HS-27A (cell line): ENCODE measurements at regions not wholly inside any gene's neighbourhood (a gene's known extent, or its start where the extent isn't known, plus 50 kb on each side); places are given as distances from the start of the nearest gene placed in this dataset.

Experiments used
- DNase-seq: peaks from one replicate; pipeline ENCODE4 v3.0.0-alpha.2; 2012; ENCODE audit warnings: low read depth, missing footprints

DNA sequence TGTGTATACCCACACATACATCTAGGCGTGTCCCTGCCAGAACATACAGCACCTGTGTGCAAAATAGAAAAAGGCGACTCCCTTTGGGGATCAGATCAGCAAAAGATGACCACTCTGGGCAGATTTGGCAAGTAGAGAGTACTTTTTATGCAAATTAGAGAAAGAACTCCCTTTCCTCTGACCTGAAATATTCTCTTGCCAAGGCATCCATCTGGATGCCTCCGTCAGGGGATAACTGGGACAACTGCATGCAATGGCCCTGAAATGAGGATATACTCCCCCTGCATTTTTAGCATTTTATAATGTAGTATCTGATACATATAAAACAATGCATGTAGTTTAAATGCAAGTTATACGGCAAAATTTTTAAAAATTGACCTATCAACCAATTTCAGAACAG is 247.7 kb downstream of the ICOS start:
- no peak for DNase-seq

DNA sequence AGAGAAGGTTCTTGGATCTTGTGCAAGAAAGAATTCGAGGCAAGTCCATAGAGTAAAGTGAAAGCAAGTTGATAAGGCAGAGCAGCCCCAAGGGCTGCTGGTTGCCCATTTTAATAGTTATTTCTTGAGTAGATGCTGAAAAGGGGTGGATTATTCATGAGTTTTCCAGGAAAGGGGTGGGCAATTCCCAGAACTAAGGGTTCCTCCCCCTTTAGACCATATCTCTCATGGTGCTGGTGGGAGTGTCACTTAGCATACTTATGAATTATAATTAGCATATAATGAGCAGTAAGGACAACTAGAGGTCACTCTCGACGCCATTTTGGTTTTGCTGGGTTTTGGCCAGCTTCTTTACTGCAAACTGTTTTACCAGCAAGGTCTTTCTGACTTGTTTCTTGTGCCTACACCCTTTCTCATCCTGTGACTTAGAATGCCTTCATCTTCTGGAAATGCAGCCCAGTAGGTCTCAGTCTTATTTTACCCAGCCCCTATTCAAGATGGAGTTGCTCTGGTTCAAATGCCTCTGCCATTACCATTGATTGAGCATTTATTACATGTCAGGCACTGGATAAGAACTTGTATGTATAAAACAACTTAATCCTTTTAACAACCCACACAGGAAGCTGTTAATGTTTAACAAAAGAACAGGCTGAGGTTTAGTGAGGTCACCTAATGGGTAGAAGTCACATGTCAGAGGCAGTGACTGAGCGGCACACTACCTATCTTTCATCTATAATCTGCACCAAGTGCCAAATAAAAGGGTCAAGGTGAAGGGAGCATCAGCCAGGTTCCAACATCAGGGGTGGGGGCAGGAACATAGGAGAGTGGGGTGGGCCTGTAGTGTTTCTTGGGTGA is 250.9 kb downstream of the ICOS start:
- DNase-seq = no peak

DNA sequence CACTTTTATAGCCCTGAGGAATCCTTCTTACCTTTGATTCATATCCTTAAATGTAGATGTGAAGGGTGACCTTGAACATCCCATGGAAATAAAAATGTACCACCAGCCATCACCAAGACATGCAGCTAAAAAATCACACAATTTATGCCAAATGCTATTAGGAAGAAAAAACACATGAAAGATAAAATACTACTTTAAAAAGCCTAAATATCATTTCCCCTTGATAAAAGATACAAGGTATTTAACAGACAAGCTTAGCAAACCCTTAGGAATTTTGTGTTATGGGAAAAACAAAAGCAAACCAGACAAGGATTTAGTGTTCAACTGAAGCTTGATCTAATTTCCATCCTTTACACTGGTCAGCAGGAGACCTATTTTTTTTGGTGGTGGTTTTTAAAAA is 255.0 kb downstream of the ICOS start:
- no peak for DNase-seq

DNA sequence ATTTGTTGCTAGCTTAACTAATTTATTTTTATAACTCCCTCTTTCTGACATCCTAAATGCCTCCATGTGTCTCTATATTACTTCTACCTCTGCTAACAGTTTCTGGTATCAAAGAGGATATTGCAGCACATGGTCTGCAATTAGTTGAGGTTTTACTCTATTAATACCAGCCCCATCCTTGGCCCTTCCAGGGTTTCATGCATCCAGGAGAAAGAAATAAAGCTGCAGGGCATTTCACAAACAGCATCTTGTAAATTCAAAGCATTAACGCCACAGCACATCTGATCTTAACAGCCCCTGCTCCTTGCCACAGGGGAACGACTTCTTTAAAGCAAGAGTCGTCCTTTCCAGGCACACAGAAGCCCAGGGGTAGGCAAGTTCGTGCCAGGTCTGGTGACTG is 258.9 kb downstream of the ICOS start:
- DNase-seq = no peak

DNA sequence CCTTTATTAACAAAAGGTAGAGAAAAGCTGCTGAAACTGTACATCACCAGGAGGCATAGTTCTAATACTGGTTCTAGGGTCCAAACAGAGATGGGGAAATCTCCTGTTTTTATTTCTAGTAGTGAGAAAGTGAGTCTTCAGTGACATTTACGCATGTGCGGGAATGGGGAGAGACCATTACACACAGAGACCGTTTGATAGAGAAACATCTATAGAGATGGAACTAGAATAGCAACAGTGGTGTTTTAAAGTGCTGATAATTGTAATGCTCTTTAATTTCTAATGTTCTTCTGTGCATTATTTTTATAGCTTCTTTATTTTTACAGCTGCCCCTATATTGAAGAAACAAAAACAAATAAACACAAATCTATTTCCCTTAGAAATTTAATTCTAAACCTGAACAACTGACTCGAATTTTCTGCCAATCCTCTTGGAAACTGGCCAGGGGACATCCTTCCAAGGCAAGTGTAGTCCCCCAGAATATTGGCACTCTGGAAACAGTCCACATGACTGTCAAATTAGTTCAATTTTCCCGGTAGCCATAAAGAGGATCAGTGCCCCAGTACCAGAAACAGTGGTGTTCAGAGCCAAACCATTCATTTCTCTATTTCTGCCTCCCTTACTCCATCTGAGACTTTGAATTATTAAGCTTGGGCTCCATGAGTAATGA is 260.9 kb downstream of the ICOS start:
- DNase-seq = no peak

DNA sequence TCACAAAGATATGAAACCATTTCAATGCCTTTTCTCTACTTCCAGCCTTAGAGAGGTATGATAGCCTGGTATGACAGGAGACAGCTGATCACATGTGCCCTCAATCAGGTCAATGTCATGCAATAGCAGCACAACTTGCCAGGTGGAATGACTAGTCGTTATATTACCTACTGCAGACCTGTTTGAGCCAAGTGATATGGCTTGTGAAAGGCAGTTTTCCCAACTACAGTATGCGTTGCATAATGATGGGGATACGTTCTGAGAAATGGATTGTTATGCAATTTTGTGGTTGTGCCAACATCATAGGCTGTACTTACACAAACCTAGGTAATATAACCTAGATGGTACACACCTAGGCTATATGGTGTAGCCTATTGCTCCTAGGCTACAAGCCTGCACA is 262.8 kb downstream of the ICOS start:
- no peak for DNase-seq

DNA sequence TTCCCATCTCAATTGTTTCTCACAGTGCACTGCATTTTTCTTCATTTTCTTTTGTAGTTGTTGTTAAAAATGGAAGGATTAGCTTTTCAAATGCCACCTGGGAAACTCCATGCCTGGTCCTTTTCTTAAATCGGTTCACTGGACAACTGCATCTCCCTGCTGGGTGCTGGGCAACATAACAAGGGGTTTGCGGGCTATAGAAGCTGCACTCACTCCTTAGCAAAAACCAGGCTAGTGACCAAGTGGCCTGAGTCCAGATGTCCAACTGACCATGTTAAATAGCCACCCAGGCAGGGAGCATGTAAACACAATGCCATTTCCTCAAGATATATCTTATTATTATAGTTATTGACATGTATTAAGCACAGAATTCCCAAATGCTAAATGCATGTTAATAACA is 264.9 kb downstream of the ICOS start:
- no peak for DNase-seq

DNA sequence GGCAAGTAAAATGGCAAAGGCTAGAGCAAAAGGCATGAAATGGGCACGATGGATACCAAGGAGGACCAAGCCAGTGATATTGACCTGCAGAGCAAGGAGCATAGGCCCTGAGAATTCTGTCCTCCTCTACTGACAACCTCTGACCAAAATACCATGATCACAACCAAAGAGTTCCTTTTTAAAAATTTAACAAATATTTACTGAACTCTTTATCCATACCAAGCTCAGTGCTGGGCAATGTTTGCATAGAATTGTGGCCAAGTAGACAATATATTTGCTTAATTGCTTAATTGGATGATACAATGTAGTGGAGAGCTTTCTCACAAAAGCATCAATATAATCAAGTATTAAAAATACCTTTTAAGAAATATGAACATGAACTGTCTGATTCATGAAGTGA is 265.7 kb downstream of the ICOS start:
- DNase-seq = no peak

DNA sequence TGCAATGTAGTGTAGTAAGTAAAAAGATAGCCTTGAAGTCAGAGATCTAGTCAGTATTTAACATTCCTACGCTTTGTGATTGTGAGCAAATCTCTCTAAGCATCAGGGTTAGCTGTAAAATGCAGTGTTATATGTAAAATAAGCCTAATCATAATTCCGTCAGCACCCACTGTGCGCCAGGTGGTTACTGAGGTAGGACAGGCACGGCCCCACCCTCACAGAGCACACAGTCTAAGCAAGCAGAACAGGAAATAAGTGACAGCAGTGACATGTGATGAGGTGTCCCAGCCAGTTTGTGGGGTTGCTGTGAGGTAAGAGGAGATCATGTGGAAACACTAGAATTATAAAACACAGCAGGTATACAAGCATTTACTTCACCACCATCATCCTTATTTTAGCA is 267.1 kb downstream of the ICOS start:
- DNase-seq = no peak

DNA sequence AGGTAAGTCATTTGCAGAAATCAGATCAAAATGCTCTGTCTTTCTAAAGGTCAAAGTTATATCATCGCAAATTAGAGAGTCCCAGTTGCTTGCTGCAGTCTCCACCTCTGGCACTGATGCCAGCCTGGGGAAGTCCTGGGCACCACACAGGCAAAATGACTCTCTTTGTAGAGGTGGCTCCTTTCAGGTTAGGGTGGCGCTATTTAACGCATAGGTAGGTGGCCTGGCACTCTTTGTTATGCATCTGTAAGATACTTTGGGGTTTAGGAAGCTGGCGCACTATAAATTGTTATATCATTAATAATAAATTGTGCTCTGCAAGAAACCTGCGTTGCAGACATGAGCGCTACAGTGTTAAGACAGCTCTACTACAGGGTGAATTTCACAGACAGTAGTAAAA is 268.5 kb downstream of the ICOS start:
- DNase-seq = no peak

DNA sequence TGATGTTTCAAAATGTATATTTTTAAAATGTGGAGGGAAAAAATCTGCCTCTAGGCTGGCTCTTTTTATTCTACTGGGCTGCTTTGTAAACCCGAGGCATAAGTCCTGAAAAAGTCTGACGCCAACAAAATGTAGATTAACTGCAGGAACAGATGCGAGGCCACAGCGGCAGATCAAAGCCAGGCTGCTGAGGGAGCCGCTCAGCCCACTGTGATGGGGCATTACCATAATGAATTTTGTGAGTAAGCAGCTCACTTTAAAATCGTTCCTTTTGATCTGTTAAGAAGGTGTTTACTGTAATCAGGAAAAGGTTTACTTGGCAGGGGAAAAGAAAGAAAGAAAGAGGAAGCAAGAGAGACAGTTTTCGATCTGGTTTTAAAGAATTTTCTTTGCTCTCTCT is 269.0 kb downstream of the ICOS start:
- no peak for DNase-seq

DNA sequence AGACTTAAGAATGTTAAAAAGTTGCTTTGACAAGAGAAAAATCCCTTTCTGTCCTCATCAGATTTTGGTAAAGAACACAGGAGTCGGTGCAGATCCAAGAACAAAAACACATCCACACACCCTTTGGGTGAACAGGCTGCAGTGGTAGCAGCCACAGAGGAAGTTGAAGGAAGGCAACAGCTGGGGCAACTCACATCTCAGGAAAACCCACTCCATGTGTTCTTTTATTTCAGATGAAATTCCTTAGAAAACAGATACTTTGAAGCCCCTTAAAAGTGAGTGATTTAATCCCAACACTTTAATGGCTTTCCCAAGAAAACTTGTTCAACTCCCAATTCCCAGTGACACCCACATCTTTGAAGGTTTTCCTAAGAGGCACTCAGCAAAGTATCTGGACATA is 271.3 kb downstream of the ICOS start:
- no peak for DNase-seq

DNA sequence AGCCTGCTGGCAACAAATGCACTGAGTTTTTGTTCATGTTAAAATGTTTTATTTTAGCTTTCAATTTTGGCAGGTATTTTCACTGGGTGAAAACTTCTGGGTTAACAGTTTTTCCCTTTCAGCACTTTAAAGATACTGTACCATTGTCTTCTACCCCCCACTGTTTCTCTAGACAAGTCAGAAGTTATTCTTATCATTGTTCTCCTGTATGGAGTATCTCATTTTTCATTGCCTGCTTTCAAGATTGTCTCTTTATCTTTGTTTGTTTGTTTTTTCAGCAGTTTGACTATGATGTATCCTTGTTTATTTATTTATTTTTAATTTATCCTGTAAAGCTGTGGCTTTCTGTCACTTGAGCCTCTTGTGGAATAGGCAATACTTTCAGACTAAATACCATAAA is 277.0 kb downstream of the ICOS start:
- no peak for DNase-seq

DNA sequence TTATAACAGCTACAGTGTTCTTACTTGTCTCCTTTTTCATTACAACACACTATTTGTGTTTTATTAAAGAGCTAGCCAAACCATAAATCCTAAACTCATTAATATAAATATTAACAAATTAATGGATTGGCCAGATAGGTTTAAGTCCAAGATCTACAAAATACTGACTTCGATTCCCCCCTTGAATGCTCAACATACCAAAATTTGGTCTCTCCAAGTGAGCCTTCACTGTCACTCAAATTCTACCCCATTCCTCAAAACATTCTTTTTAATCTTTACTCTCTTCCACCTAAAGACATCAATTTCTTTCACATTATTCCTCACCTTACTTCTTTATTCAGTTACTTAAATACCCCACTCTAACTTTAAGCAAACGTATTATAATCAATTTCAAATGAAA is 281.5 kb downstream of the ICOS start:
- no peak for DNase-seq

DNA sequence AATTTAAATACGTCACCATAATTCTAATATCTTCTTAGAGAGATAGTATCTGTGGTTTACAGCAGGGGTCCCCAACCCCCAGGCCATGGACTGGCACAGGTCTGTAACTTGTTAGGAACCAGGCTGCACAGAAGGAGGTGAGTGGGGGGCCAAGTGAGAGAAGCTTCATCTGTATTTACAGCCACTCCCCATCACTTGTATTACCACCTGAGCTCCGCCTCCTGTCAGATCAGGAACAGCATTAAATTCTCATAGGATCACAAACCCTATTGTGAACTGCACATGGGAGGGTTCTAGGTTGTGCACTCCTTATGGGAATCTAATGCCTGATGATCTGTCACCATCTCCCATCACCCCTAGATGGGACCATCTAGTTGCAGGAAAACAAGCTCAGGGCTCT is 282.6 kb downstream of the ICOS start:
- no peak for DNase-seq

DNA sequence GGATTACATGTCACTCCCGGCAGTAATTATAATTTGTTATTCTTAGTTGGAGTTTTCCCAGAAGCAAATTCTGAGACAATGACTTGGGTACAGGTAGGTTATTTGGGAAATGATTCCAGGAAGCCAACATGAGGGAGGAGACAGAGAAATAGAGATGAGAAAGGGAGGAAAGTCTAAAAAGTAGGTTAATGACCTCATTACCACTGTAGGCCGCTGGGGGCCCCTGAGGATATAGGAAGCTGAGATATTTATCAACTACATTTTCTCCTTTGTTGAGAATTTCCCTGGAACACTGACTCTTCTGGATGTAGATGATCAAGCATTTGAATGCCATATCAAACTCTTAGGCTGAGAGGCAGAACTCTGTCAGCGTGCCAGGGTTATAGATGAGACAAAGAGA is 284.3 kb downstream of the ICOS start:
- DNase-seq = no peak

DNA sequence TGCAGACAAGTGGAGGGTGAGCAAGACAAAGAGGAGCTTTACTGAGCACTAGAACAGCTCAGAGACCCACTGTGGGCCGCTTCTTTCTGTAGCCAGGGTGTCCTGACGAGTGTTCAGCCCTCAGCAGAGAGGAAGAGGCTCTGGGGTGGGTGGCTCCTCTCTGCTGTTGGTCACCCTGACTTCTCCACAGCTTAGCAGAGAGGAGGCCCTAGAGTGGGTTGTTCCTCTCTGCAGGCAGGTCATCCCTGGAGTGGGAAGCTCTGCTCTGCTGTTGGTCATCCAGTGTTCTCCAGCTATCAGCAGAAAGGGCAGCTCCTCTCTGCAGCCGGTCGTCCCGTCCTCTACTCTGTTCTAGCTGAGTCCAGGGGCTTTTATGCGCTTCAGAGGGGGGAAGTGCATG is 286.5 kb downstream of the ICOS start:
- no peak for DNase-seq

DNA sequence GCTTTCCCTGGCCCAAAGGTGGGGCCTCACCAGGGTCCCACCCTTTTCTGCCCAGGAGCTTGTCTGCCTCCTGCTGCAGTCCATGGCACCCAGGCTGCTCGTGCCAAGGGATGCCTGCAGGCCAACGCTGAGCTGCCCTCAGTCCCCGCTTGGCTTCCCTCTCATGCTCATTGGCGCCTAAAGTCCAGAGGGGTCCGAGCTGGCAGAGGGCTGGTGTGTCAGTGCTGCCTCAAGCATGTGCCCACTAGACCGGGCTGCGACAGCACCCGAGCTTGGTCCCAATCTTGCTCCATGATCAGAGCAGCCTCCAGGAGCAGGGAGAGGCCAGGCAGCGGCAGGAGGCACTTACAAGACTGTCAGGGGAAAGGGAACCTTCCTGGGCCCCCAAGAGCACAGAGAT is 287.0 kb downstream of the ICOS start:
- DNase-seq = no peak

DNA sequence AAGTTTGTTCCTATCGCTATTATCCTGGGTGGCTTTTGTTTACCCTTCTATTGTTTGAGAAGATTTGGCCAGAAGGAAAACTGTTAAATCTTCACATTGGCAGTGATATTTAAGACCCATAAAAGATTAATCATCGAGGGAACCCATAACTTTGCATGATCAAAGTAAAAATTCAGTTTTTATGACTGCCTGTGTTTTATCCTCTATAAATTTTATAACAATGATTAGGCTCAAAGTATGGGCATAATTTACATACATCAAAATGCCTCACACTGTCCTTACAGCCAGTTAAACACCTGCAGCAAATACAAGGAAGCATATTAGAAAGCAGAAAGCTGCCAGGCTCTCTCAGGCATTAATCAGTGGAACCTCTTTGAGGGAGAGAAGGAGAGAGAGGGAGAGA is 289.1 kb downstream of the ICOS start:
- DNase-seq = no peak

DNA sequence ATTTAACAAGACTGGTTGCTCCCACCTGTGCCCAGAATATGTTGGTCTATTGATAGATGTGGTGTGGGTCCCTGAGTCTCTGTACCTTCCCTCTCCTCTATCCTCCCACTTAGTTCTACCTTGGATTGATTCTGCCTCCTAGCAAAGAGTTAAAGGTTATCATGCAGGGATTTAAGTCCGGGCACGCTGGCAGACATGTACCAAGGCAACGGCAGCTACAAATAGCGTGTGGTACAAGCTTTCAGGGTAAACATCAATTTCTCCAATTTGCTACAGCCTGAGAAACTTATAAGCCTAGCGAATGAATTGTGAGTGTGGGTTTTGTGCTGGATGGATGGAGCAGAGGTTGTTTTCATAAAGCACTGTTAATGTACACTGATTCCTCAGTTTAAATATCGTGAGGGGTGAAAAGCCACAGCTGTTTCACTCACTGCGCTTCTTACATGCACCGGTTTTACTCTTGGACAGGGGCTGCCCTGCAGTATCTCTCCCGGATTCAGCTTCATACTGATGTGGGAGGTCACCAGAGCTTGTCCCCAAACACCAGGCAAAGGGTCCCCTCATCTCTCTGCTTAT is 289.8 kb downstream of the ICOS start:
- DNase-seq = no peak

DNA sequence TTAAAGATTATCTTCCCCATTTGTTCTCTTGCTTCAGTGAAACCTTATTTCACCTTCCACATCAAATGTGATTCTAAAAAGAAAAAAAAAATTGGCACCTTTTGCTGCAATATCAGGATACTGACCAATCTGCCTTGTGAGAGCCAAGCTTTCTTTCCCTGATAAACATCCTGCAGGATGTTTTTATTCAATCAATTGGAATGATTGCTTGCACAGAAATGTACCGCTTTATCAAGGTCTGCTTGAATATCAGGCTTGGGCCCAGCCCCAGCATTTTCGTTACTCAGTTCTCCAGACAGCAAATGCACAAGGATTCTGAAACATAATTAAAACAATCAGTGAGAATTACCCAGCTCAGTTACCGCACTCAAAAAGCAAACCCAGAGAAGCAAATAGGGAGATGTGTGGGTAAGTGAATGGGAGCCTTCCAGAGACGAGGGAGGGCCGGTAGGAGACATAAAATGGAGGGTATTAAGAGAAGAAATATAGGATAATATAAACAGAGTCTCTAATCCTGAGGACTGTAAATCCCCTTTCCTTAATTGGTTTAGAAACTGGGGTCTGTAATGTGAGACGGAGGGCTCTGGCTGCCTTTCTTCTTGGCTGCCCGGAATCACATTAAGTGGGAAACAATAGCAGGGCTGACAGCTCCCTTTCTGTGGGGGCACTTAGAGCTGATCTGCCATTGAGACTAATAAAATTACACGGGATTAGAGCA is 291.8 kb downstream of the ICOS start:
- DNase-seq = no peak

DNA sequence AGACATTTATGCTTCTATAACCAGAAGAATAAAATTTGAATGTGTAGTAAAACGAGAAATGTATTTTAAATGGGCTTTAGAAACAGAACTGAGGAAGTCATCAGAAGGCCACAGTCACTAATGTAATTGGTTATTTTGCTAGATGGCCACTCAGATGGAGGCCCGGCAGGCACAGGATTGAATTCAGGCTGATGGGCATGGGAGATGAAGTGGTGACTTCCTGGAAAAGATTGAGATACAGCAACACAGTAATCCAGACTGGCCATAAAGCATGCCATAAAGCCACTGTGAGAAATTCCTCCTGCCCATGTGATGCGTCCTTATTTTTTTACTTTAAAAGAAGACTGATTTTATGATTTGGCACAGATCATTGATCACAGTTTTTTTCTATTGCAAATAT is 297.7 kb downstream of the ICOS start:
- no peak for DNase-seq

DNA sequence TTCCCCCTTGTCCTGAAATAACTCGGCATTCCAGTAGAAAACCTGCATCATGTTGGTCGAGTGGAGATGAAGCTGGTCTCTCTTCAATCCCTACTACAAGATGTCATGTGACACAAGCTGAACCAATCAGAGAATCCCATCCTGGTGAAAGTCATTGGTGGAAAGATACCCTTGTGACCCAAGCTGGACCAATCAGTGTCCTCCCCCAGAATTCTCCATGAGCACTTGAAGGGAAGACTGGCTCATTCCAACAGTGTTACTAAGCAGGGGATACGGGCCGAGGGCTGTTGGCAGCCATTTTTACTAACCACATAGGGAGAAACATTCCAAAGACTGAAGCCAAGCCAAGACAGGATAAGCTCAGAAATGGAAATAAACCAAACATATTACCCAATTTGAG is 298.3 kb downstream of the ICOS start:
- no peak for DNase-seq
